ENCODE measurements at regions not wholly inside any gene's neighbourhood (a gene's known extent, or its start where the extent isn't known, plus 50 kb on each side); places are given as distances from the start of the nearest gene placed in this dataset.

GRCh38 chr3:4091786-4092185, 211.4 kb upstream of the SETMAR start:
- TF ChIP-seq POLR2AphosphoS5 (IDR thresholded peaks at IDR 0.05) (no peak), EP300 (IDR thresholded peaks at IDR 0.05) (no peak), POLR2A (IDR thresholded peaks at IDR 0.05) (no peak)
- TF ChIP-seq, protein P1, sequence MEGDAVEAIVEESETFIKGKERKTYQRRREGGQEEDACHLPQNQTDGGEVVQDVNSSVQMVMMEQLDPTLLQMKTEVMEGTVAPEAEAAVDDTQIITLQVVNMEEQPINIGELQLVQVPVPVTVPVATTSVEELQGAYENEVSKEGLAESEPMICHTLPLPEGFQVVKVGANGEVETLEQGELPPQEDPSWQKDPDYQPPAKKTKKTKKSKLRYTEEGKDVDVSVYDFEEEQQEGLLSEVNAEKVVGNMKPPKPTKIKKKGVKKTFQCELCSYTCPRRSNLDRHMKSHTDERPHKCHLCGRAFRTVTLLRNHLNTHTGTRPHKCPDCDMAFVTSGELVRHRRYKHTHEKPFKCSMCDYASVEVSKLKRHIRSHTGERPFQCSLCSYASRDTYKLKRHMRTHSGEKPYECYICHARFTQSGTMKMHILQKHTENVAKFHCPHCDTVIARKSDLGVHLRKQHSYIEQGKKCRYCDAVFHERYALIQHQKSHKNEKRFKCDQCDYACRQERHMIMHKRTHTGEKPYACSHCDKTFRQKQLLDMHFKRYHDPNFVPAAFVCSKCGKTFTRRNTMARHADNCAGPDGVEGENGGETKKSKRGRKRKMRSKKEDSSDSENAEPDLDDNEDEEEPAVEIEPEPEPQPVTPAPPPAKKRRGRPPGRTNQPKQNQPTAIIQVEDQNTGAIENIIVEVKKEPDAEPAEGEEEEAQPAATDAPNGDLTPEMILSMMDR (IDR thresholded peaks at IDR 0.05): no peak
